SK-N-MC (cell line): ENCODE measurements at regions not wholly inside any gene's neighbourhood (a gene's known extent, or its start where the extent isn't known, plus 50 kb on each side); places are given as distances from the start of the nearest gene placed in this dataset.

Experiments
- DNase-seq: peaks from one replicate; pipeline ENCODE4 v3.0.0-alpha.2; 2011; ENCODE audit warnings: low read depth, low spot score
- H3K27ac ChIP-seq: fragments of 200-600 bp; sonication (generic); 2 replicates; pipeline ENCODE4 v1.5.1; 2016; ENCODE audit warnings: mixed run types
- H3K36me3 ChIP-seq: fragments of 200-600 bp; sonication (generic); 2 replicates; pipeline ENCODE4 v1.6.1; 2017; ENCODE audit warnings: antibody characterized with exemption, low read length, mixed read lengths; ENCODE audit not compliant: insufficient read depth
- H3K4me3 ChIP-seq: fragments of 200-600 bp; sonication (generic); 2 replicates; pipeline ENCODE4 v1.5.1; 2016
- H3K9ac ChIP-seq: fragments of 200-600 bp; sonication (generic); 2 replicates; pipeline ENCODE4 v1.8.0; 2017; ENCODE audit warnings: mixed run types, mixed read lengths; ENCODE audit not compliant: insufficient read length
- H3K9me3 ChIP-seq: fragments of 200-600 bp; sonication (generic); 2 replicates; pipeline ENCODE4 v1.6.1; 2017; ENCODE audit warnings: low read depth, mild to moderate bottlenecking, antibody characterized with exemption, low read length, moderate library complexity, mixed read lengths
- EZH2 ChIP-seq: fragments of 200-600 bp; sonication (generic); IDR thresholded peaks from one replicate; pipeline ENCODE4 v1.6.1; 2017; ENCODE audit warnings: antibody characterized with exemption
- FOXP2 ChIP-seq: optimal IDR thresholded peaks from 2 replicates; pipeline ENCODE3; 2011; ENCODE audit warnings: mild to moderate bottlenecking, moderate library complexity; ENCODE audit not compliant: insufficient read depth; ENCODE audit errors: extremely low read length, control extremely low read depth
- POLR2AphosphoS5 ChIP-seq: IDR thresholded peaks from 2 replicates; pipeline ENCODE4 v1.6.1; 2012; ENCODE audit warnings: mild to moderate bottlenecking, low read depth, low read length, borderline replicate concordance

DNA sequence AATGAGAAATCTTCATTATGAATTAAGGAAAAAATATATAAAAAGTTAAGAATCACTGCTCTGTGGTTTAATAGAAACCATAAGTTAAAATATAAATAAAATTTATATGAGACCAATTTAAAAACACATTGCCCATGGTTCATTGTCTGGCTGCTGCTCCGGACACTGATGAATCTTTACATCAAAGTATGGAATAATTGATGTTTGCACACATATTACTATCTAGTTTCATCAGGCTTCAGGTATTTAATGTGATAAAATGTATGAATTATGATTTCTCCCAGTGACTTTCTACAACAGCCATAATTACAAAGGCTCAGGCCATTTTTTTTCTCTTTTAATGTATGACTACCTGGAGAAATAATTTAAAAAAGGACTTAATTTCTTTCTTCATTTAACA is 599.1 kb upstream of the PRMT6 start:
- H3K4me3 ChIP-seq: no peak overlapping the region
- no peak overlapping the region for H3K9ac ChIP-seq
- DNase-seq: no peak
- TF ChIP-seq EZH2: no peak
- no peaks in the 10 kb centered on the region for H3K9me3 ChIP-seq
- H3K36me3 ChIP-seq: no peaks in the 10 kb centered on the region
- H3K27ac ChIP-seq: no peak overlapping the region

DNA sequence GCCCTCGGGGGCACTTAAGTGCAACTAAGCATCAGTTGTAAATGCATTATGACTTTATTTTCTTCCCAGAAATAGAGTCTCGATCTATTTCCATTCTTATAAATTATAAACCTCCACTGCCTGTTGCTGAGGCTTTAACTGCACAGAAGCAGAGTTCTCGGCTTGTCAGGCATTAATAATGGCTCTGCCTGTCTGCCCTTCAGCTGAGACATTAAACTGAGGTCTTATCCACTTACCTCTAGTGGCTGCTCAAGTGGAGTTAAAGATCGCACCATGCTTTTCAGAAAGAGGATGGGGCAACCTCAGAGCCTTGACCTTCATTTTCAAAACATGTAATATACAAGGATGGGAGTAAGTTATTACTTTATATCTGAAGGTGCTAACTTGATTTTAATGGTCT is 597.6 kb upstream of the PRMT6 start:
- Histone ChIP-seq H3K9me3 (no peaks in the 10 kb centered on the region), H3K9ac (no peak overlapping the region), H3K4me3 (no peak overlapping the region), H3K27ac (no peak overlapping the region), H3K36me3 (no peaks in the 10 kb centered on the region)
- TF ChIP-seq EZH2 (no peak), POLR2AphosphoS5 (no peak), FOXP2 (no peak)
- DNase-seq: no peak

DNA sequence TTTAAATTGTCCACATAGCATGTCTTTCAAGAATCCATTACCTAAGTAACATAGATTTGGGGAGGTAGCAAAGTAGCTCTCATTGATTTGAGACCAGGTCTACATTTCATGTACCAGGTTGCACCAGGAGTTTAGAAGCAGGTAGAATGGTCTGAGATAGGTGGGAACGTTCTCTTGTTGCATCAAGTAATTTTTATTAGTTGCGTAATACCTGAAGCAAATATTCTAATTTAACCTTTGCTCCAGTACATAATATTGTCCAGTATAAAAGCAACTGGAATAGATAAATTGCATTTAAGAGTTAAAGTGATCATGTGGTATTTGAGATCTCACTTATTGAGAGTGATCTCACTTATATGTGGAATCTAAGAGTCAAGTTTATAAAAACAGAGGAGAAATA is 597.1 kb upstream of the PRMT6 start:
- Histone ChIP-seq H3K27ac (no peak overlapping the region), H3K4me3 (no peak overlapping the region), H3K9ac (no peak overlapping the region), H3K36me3 (no peaks in the 10 kb centered on the region), H3K9me3 (no peaks in the 10 kb centered on the region)
- no peak for DNase-seq
- TF ChIP-seq EZH2 (no peak), POLR2AphosphoS5 (no peak), FOXP2 (no peak)

DNA sequence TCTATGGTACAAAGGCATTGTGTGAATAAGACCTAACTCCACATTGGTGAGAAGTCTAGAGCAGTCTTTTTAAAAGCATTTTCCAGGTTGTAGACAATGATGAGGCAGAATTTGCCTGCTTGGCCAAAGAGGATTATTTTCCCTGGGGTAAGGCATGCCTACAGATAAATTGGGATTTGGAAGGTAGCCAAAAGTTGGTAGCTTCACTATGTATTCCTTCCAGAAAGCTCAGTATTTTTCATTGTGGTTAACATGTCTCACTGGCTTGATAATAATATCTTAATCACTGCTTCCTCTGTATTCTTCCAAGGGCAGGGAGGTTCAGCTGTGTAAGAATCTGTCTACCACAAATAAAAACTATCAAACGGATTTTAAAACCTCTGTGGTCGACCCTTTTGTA is 590.8 kb upstream of the PRMT6 start:
- H3K9ac ChIP-seq: no peak overlapping the region
- H3K4me3 ChIP-seq: peak overlapping the region; percentile 43
- H3K36me3 ChIP-seq: no peaks in the 10 kb centered on the region
- peak; percentile 96 for DNase-seq
- peak overlapping the region; percentile 77 for H3K27ac ChIP-seq
- TF ChIP-seq EZH2 (no peak), POLR2AphosphoS5 (peak; percentile 34; the same call in 1 of the 2 replicates)
- H3K9me3 ChIP-seq: peaks cover 6% of the 10 kb centered on the region; the same call in 1 of the 2 replicates

DNA sequence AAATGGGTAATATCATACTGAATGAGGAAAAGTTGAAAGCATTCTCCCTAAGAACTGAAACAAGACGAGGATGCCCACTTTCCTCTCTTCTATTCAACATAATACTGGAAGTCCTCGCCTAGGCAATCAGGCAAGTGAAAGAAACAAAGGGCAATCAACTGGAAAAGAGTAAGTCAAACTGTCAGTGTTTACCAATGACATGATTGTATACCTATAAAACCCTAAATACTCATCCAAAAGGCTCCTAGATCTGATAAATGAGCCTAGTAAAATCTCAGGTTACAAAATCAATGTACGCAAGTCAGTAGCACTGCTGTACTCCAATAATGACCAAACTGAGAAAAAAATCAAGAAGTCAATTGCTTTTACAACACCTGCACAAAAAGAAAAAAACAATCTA is 575.8 kb upstream of the PRMT6 start:
- DNase-seq: no peak
- Histone ChIP-seq H3K4me3 (no peak overlapping the region), H3K9ac (no peak overlapping the region), H3K27ac (no peak overlapping the region), H3K9me3 (peaks cover 4% of the 10 kb centered on the region; the same call in 1 of the 2 replicates), H3K36me3 (no peaks in the 10 kb centered on the region)
- TF ChIP-seq EZH2: no peak
- TF ChIP-seq FOXP2: no peak
- no peak for TF ChIP-seq POLR2AphosphoS5

DNA sequence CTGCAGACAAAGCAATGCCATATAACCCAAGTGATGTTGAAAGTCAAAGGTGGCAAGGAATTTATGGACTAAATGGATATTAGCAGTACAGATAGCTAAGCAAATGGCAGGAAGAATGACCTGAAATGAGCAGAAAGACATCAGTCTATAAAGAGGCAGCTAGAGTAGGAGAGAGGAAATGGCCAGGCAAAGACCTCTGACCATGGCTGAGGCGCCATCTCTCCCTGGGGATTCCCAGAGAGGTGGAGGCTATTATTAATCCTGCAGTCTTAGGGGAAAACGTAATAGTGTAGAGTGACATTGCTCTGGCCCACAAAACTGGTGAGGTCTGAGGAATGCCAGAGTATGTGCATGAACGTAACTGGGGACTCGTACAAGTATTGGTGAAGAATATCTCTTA is 563.6 kb upstream of the PRMT6 start:
- no peak for TF ChIP-seq FOXP2
- no peak for TF ChIP-seq EZH2
- TF ChIP-seq POLR2AphosphoS5: no peak
- H3K9ac ChIP-seq: no peak overlapping the region
- no peak for DNase-seq

DNA sequence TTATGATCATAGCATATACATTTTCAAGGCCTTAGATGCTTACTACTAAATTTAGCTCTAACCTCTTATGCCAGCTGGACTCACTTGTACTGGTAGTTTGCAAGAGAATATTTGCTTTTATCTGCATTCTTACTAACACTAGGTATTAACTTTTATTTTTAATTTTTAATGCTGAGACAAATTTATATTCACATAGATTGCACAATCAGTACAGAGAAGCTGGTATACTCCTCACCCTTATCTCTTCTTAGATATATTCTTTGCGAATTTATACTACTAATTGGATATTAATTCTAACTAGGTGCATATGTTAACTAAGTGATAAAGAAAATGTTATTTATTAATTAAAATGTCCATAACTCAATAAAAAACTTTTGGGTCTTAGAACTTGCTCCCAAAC is 561.8 kb upstream of the PRMT6 start:
- H3K27ac ChIP-seq: no peak overlapping the region
- no peak overlapping the region for H3K4me3 ChIP-seq
- no peak overlapping the region for H3K9ac ChIP-seq
- TF ChIP-seq POLR2AphosphoS5 (no peak), EZH2 (no peak), FOXP2 (no peak)
- DNase-seq: no peak
- H3K36me3 ChIP-seq: no peaks in the 10 kb centered on the region
- H3K9me3 ChIP-seq: no peaks in the 10 kb centered on the region

More for the DNA sequence above, 563.6 kb upstream of the PRMT6 start:
- H3K4me3 ChIP-seq: no peak overlapping the region
- H3K9me3 ChIP-seq: no peaks in the 10 kb centered on the region
- H3K36me3 ChIP-seq: no peaks in the 10 kb centered on the region
- no peak overlapping the region for H3K27ac ChIP-seq

DNA sequence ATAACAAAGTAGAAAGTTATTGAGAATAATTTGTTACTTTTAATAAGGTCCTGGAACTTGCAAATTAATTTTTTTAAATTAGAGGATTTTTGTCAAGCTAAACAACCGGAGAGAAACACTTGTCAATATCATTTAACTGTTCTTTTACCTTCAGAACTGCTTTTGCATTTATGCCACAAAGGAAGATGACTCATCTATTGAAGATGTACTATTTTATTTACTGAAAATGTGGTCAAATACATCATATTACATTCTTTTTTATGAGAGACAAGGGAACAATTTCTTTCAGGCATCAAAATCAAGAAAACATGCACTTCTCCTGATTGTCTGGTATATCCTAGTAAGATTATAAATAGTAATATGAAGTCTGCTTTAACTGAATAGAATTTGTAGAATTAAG is 558.2 kb upstream of the PRMT6 start:
- no peak overlapping the region for H3K4me3 ChIP-seq
- H3K27ac ChIP-seq: no peak overlapping the region
- no peak for DNase-seq
- no peak for TF ChIP-seq FOXP2
- no peak for TF ChIP-seq EZH2
- TF ChIP-seq POLR2AphosphoS5: no peak
- H3K36me3 ChIP-seq: no peaks in the 10 kb centered on the region
- no peaks in the 10 kb centered on the region for H3K9me3 ChIP-seq
- no peak overlapping the region for H3K9ac ChIP-seq

DNA sequence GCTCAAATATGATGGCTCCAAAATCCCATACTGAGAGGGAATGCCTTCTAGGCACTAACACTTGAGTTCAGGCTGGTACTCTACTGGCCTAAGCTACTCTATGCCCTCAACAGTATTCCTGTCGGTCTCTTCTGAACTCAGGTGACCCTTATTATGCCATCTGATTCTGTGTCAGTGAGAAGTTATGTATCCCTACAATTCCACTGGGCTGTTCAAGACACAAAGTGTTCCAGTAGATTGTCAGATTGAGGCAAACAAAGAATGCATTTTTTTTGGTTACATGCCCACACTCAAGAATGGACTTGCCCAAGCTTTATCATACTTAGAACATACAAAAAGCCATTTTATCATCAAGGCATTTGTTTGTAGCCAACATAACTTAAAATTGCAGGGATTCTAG is 553.8 kb upstream of the PRMT6 start:
- TF ChIP-seq FOXP2 (no peak), EZH2 (no peak), POLR2AphosphoS5 (no peak)
- no peak for DNase-seq
- Histone ChIP-seq H3K4me3 (no peak overlapping the region), H3K9ac (no peak overlapping the region), H3K36me3 (no peaks in the 10 kb centered on the region), H3K9me3 (no peaks in the 10 kb centered on the region), H3K27ac (no peak overlapping the region)
